ENCODE measurements at regions not wholly inside any gene's neighbourhood (a gene's known extent, or its start where the extent isn't known, plus 50 kb on each side); places are given as distances from the start of the nearest gene placed in this dataset.

- 100% methylated on average over 2 of the region's 2 CpGs for WGBS (ENCODE audit: insufficient coverage, low coverage, low lambda C conversion rate, missing lambda C conversion rate)
- DNase-seq = no peak
- Histone ChIP-seq H3K36me3 (no peaks in the 10 kb centered on the region), H3K4me1 (no peaks in the 10 kb centered on the region), H3K27ac (no peak overlapping the region), H3K27me3 (no peaks in the 10 kb centered on the region), H3K9me3 (no peaks in the 10 kb centered on the region), H3K4me3 (no peak overlapping the region)
- intact Hi-C loops (cut with DNase I) = no loop called here
- TF ChIP-seq CTCF (IDR thresholded peaks at IDR 0.05) (no peak), POLR2A (IDR thresholded peaks at IDR 0.05) (no peak)
- no peak for ATAC-seq
Observed at GRCh38 chr10:71001470-71001869, 113.1 kb upstream of the PCBD1 start.

GRCh38 chr10:71004176-71005075 lies 116.1 kb upstream of the PCBD1 start:
- Histone ChIP-seq H3K4me1 (no peaks in the 10 kb centered on the region), H3K9me3 (no peaks in the 10 kb centered on the region), H3K27me3 (no peaks in the 10 kb centered on the region), H3K4me3 (no peak overlapping the region), H3K27ac (no peak overlapping the region), H3K36me3 (no peaks in the 10 kb centered on the region)
- no peak for ATAC-seq
- no peak for TF ChIP-seq POLR2A (IDR thresholded peaks at IDR 0.05)
- TF ChIP-seq CTCF (IDR thresholded peaks at IDR 0.05) = no peak
- intact Hi-C loops (cut with DNase I) = no loop called here
- 55% methylated on average over 2 of the region's 9 CpGs for WGBS (ENCODE audit: insufficient coverage, low coverage, low lambda C conversion rate, missing lambda C conversion rate)
- DNase-seq = no peak

- Histone ChIP-seq H3K4me3 (no peak overlapping the region), H3K27me3 (no peaks in the 10 kb centered on the region), H3K9me3 (no peaks in the 10 kb centered on the region), H3K27ac (no peak overlapping the region), H3K36me3 (no peaks in the 10 kb centered on the region), H3K4me1 (no peaks in the 10 kb centered on the region)
- no peak for ATAC-seq
- DNase-seq = no peak
- 81% methylated on average over 11 of the region's 23 CpGs for WGBS (ENCODE audit: insufficient coverage, low coverage, low lambda C conversion rate, missing lambda C conversion rate)
- no peak for TF ChIP-seq CTCF (IDR thresholded peaks at IDR 0.05)
- no peak for TF ChIP-seq POLR2A (IDR thresholded peaks at IDR 0.05)
- intact Hi-C loops (cut with DNase I) = no loop called here
Observed at GRCh38 chr10:71005337-71006305, 117.3 kb upstream of the PCBD1 start.

GRCh38 chr10:71006506-71006905 lies 118.1 kb upstream of the PCBD1 start:
- Histone ChIP-seq H3K9me3 (no peaks in the 10 kb centered on the region), H3K4me1 (no peaks in the 10 kb centered on the region), H3K27me3 (no peaks in the 10 kb centered on the region), H3K36me3 (no peaks in the 10 kb centered on the region), H3K4me3 (no peak overlapping the region), H3K27ac (no peak overlapping the region)
- DNase-seq = no peak
- WGBS (ENCODE audit: insufficient coverage, low coverage, low lambda C conversion rate, missing lambda C conversion rate) = 42% methylated on average over 3 of the region's 4 CpGs
- TF ChIP-seq POLR2A (IDR thresholded peaks at IDR 0.05) (no peak), CTCF (IDR thresholded peaks at IDR 0.05) (no peak)
- intact Hi-C loops (cut with DNase I) = no loop called here
- no peak for ATAC-seq

Data from right lobe of liver (tissue), 6 donors.